Ascending aorta (tissue), 2 donors: ENCODE measurements at regions not wholly inside any gene's neighbourhood (a gene's known extent, or its start where the extent isn't known, plus 50 kb on each side); places are given as distances from the start of the nearest gene placed in this dataset.

Experiments
- DNase-seq, 2 donors: peaks; one replicate each; pipeline ENCODE4 v3.0.0-alpha.2; 2019; ENCODE audit warnings: low spot score in 2 of 2
- H3K27ac ChIP-seq, 2 donors: fragments of 200-600 bp; sonication (generic); one replicate each; pipeline ENCODE4 v1.5.1; 2016 to 2017; ENCODE audit warnings: mild to moderate bottlenecking in 1 of 2
- H3K27me3 ChIP-seq: fragments of 200-600 bp; sonication (generic); one replicate; pipeline ENCODE4 v1.5.1; 2017
- H3K36me3 ChIP-seq, 2 donors: fragments of 200-600 bp; sonication (generic); one replicate each; pipeline ENCODE4 v1.5.1; 2016
- H3K4me1 ChIP-seq, 2 donors: fragments of 200-600 bp; sonication (generic); one replicate each; pipeline ENCODE4 v1.5.1; 2016 to 2017; ENCODE audit warnings: mild to moderate bottlenecking in 1 of 2
- H3K4me3 ChIP-seq, 2 donors: fragments of 200-600 bp; sonication (generic); one replicate each; pipeline ENCODE4 v1.5.1; 2016 to 2017; ENCODE audit warnings: mild to moderate bottlenecking in 1 of 2
- H3K9me3 ChIP-seq, 2 donors: fragments of 200-600 bp; sonication (generic); one replicate each; pipeline ENCODE4 v1.5.1; 2016
- CTCF ChIP-seq, 3 experiments: fragments of 200-600 bp in 2 of 3; fragments of 450-650 bp in 1 of 3; sonication (generic) in 2 of 3; IDR thresholded peaks; one replicate each; pipeline ENCODE4 v1.5.1; 2016 to 2019; ENCODE audit warnings: antibody characterized with exemption in 3 of 3, mild to moderate bottlenecking in 1 of 3, moderate library complexity in 1 of 3
- intact Hi-C: fragments of 100-400 bp; cut with DNase I; formaldehyde crosslinking; loops from one replicate; pipeline ENCODE4 v1.15.1; 2023

- no peaks in the 10 kb centered on the region for H3K27me3 ChIP-seq
- TF ChIP-seq CTCF (IDR thresholded peaks at IDR 0.05), result no peak
- H3K9me3 ChIP-seq, result no peaks in the 10 kb centered on the region
- H3K27ac ChIP-seq, result no peak overlapping the region
- H3K4me1 ChIP-seq, result no peaks in the 10 kb centered on the region
- H3K4me3 ChIP-seq, result no peak overlapping the region
- H3K36me3 ChIP-seq, result no peaks in the 10 kb centered on the region
- intact Hi-C loops, result no loop called here
- no peak for DNase-seq
These were observed 1399.7 kb downstream of the PCDH7 start for GRCh38 chr4:32119907-32120306.

DNA sequence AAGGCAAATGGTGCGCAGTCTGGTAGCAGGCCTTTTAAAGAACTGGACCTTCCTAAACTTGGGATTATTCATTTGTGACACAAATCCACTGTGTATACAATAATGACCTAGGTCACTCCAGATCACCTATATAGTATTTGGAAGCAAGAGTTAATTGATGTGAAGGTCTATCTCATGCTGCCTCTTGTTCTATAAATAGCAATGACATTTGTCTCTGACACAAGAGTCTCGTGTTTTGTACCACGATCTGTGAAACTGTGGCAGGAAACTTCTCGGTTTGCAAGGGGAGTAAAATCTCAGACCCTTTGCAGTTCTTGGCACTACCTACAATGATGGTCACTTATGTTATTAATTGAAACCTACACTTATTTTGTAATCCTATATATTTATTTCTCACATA lies 1408.4 kb downstream of the PCDH7 start:
- Histone ChIP-seq H3K36me3 (no peaks in the 10 kb centered on the region), H3K4me3 (no peak overlapping the region), H3K27me3 (no peaks in the 10 kb centered on the region), H3K4me1 (no peaks in the 10 kb centered on the region), H3K9me3 (no peaks in the 10 kb centered on the region), H3K27ac (no peak overlapping the region)
- intact Hi-C loops, result no loop called here
- no peak for DNase-seq
- TF ChIP-seq CTCF (IDR thresholded peaks at IDR 0.05), result no peak

DNA sequence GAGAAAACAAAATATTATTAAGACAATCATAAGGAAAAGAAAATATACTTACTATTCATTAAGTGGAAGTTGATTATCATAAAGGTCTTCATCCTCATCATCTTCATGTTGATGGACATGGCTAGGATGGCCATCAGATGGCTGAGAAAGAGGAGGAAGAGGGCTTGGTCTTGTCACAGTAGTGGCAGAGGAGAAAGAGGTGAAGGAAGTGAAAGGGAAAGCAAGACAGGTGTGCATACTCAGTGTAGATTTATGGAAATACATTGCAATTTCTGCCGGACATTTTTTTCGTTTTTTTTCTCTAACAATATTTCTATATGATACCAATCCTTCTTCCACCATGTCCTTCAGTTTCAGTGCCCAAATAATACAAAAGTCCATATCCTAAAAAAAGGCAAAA lies 1409.8 kb downstream of the PCDH7 start:
- H3K4me1 ChIP-seq, result no peaks in the 10 kb centered on the region
- intact Hi-C loops, result no loop called here
- H3K36me3 ChIP-seq, result no peaks in the 10 kb centered on the region
- no peak for TF ChIP-seq CTCF (IDR thresholded peaks at IDR 0.05)
- no peaks in the 10 kb centered on the region for H3K27me3 ChIP-seq
- no peak for DNase-seq
- H3K9me3 ChIP-seq, result no peaks in the 10 kb centered on the region
- H3K27ac ChIP-seq, result no peak overlapping the region
- H3K4me3 ChIP-seq, result no peak overlapping the region

DNA sequence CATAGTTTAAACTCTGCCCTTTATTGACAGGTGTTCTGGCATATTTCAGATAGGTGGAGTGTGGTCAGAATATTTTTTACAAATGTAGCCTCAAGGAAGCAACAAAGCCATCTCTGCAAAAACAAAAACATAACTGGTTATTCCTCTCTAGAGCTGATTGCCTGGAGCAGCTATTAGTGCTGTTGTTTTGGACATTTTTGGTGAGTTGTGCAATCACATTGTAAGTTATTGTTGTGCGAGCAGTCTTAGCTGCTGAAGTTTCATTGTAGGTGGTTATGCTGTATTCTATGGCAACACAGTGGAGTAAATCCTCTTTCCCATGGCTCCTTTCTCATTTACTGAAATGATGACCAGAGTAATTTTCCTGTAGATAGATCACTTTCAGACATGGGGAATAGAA lies 1413.0 kb downstream of the PCDH7 start:
- no peak overlapping the region for H3K27ac ChIP-seq
- no peaks in the 10 kb centered on the region for H3K36me3 ChIP-seq
- intact Hi-C loops, result no loop called here
- no peaks in the 10 kb centered on the region for H3K27me3 ChIP-seq
- no peak for DNase-seq
- H3K4me1 ChIP-seq, result no peaks in the 10 kb centered on the region
- no peaks in the 10 kb centered on the region for H3K9me3 ChIP-seq
- no peak overlapping the region for H3K4me3 ChIP-seq
- TF ChIP-seq CTCF (IDR thresholded peaks at IDR 0.05), result no peak

DNA sequence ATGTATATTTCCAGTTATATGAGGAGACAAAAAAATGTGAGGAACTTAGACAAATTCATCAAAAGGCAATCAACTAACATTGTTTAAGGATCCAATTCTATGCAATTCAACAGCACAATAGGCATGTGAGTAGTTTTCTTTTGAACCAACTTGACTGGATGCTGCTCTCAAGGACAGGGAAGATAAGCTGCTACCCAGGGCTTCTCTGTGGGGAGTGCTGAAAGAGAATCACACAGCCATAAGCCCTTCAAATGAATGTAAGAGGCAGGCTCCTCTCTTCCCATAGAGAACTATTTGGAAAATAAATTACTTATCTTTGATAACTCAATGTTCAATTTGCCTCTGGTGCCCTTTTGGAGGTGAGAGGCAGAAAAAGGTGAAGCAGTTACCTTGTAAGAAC lies 1413.6 kb downstream of the PCDH7 start:
- Histone ChIP-seq H3K9me3 (no peaks in the 10 kb centered on the region), H3K36me3 (no peaks in the 10 kb centered on the region), H3K4me1 (no peaks in the 10 kb centered on the region), H3K27me3 (no peaks in the 10 kb centered on the region), H3K27ac (no peak overlapping the region), H3K4me3 (no peak overlapping the region)
- no peak for TF ChIP-seq CTCF (IDR thresholded peaks at IDR 0.05)
- no peak for DNase-seq
- intact Hi-C loops, result no loop called here

- intact Hi-C loops, result no loop called here
- H3K4me3 ChIP-seq, result no peak overlapping the region
These were observed 1415.5 kb downstream of the PCDH7 start for GRCh38 chr4:32135642-32136041.

More at GRCh38 chr4:32135642-32136041, 1415.5 kb downstream of the PCDH7 start:
- H3K27ac ChIP-seq, result no peak overlapping the region
- no peak for TF ChIP-seq CTCF (IDR thresholded peaks at IDR 0.05)
- no peaks in the 10 kb centered on the region for H3K4me1 ChIP-seq
- H3K27me3 ChIP-seq, result no peaks in the 10 kb centered on the region
- H3K36me3 ChIP-seq, result no peaks in the 10 kb centered on the region
- no peaks in the 10 kb centered on the region for H3K9me3 ChIP-seq
- DNase-seq, result no peak
